ENCODE measurements at regions not wholly inside any gene's neighbourhood (a gene's known extent, or its start where the extent isn't known, plus 50 kb on each side); places are given as distances from the start of the nearest gene placed in this dataset.

GRCh38 chr10:130921911-130922440 lies 389.5 kb downstream of the TCERG1L start:
- TF ChIP-seq CTCF (IDR thresholded peaks at IDR 0.05) (no peak), EP300 (IDR thresholded peaks at IDR 0.05) (no peak), POLR2A (IDR thresholded peaks at IDR 0.05) (no peak)

Data from ovary (tissue), 3 donors.